Ishikawa (cell line): ENCODE measurements at regions not wholly inside any gene's neighbourhood (a gene's known extent, or its start where the extent isn't known, plus 50 kb on each side); places are given as distances from the start of the nearest gene placed in this dataset.

ENCODE experiments used
- CEBPB ChIP-seq: IDR thresholded peaks from 2 replicates; pipeline ENCODE4 v1.6.1; 2012
- CREB1 ChIP-seq: IDR thresholded peaks from 2 replicates; pipeline ENCODE4 v1.6.1; 2012; ENCODE audit warnings: low read depth
- EGR1 ChIP-seq: IDR thresholded peaks from 2 replicates; pipeline ENCODE4 v1.6.1; 2012
- EP300 ChIP-seq: IDR thresholded peaks from 2 replicates; pipeline ENCODE4 v1.6.1; 2012; ENCODE audit warnings: borderline replicate concordance
- FOXM1 ChIP-seq: IDR thresholded peaks from 2 replicates; pipeline ENCODE4 v1.6.1; 2012; ENCODE audit warnings: low read depth, borderline replicate concordance
- NFIC ChIP-seq: IDR thresholded peaks from 2 replicates; pipeline ENCODE4 v1.6.1; 2012
- RAD21 ChIP-seq: IDR thresholded peaks from 2 replicates; pipeline ENCODE4 v1.6.1; 2012; ENCODE audit warnings: low read depth
- REST ChIP-seq: IDR thresholded peaks from 2 replicates; pipeline ENCODE4 v1.6.1; 2012; ENCODE audit warnings: low read depth, mild to moderate bottlenecking
- TAF1 ChIP-seq: IDR thresholded peaks from 2 replicates; pipeline ENCODE4 v1.6.1; 2012; ENCODE audit warnings: low read depth, mild to moderate bottlenecking
- TCF12 ChIP-seq: IDR thresholded peaks from 2 replicates; pipeline ENCODE4 v1.6.1; 2012; ENCODE audit warnings: low read depth
- TEAD4 ChIP-seq: IDR thresholded peaks from 2 replicates; pipeline ENCODE4 v1.6.1; 2012
- YY1 ChIP-seq: IDR thresholded peaks from 2 replicates; pipeline ENCODE4 v1.6.1; 2012; ENCODE audit warnings: low read depth
- ZBTB7A ChIP-seq: IDR thresholded peaks from 2 replicates; pipeline ENCODE4 v1.6.1; 2012; ENCODE audit warnings: low read depth
- TF ChIP-seq, protein P1 (sequence below): IDR thresholded peaks from 2 replicates; pipeline ENCODE4 v1.6.1; 2012
- TF ChIP-seq, protein P2 (sequence below): IDR thresholded peaks from 2 replicates; pipeline ENCODE4 v1.6.1; 2012

DNA sequence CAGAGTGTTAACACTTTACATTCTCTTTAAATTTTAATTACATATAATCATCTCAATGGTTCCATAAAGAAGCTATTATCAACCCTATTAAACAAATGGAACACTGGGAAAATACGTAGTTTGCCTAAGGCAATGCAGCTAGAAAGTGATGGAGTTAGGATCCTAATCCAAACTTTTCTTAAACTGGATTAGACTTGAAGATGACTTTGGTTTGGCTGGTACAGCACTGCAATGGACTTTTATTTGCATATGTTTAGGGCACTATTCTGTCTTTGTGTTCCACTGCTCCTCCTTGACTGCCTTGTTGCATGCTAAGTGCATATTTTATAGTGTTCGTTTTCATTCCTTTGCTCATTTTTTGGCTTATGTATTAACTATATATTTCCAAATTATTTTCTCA lies 133.5 kb upstream of the UFM1 start:
- TF ChIP-seq CREB1 (no peak), EP300 (no peak), FOXM1 (no peak), EGR1 (no peak), REST (no peak), ZBTB7A (no peak), RAD21 (no peak), TEAD4 (no peak), TCF12 (no peak), TAF1 (no peak), NFIC (no peak), YY1 (no peak), CEBPB (no peak)
- TF ChIP-seq, protein P1, sequence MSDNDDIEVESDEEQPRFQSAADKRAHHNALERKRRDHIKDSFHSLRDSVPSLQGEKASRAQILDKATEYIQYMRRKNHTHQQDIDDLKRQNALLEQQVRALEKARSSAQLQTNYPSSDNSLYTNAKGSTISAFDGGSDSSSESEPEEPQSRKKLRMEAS: no peak
- TF ChIP-seq, protein P2, sequence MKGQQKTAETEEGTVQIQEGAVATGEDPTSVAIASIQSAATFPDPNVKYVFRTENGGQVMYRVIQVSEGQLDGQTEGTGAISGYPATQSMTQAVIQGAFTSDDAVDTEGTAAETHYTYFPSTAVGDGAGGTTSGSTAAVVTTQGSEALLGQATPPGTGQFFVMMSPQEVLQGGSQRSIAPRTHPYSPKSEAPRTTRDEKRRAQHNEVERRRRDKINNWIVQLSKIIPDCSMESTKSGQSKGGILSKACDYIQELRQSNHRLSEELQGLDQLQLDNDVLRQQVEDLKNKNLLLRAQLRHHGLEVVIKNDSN: no peak

- TF ChIP-seq TAF1 (no peak), EGR1 (no peak), REST (no peak), YY1 (no peak)
Observed at GRCh38 chr13:38213314-38213713, 136.3 kb upstream of the UFM1 start.

DNA sequence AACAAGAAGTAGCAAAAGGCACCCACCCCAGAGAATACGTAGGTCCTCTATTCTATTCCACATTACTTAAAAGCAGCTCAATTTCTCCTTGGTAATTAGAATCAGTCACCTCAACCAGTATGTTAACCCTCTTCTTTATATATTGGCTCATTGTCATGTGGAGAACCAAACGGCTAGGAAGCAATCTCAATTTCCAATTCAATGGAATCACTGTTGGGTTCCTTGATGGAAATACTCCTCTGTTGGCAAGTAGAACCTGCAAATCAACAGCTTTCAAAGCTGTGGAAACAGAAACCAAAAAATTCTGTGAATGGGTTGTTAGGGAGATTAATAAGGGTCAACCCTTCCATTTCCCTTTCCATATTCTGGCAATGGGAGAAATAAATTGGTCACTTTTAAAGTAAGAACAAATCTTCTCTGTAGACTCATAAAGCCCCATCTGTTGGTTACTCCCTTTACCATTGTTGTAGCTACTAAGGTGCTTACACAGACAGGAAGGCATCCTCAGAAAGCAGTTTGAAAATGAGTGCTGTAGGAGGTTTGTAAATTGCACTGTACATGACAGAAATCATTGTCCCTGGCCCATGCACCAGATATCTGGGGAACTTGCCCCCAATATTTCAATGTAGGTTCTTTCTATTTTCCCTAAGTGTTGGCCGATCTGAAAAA lies 138.6 kb upstream of the UFM1 start:
- no peak for TF ChIP-seq ZBTB7A
- TF ChIP-seq REST: no peak

DNA sequence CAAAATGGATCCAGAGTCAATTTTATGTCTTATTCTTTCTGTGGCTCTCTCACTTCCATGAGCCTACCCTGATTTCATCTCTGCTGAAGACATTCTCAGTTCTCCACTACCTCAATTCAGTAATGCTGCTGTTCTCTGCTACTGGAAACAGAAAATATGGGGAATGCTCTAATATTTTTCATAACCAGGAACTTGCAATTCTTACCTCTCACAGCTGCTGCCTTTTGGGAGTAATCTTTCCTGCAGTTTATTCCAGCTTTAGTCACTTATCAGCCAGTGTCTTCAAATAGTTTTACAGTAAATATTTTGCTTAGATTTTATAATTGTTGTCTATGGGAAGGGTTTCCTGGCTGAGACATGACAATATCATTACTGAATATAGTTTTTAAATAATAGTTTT lies 145.1 kb upstream of the UFM1 start:
- TF ChIP-seq, protein P2: no peak
- TF ChIP-seq FOXM1 (no peak), REST (no peak), TEAD4 (no peak), TCF12 (no peak), YY1 (no peak), EP300 (no peak), RAD21 (no peak)
